ENCODE measurements at regions not wholly inside any gene's neighbourhood (a gene's known extent, or its start where the extent isn't known, plus 50 kb on each side); places are given as distances from the start of the nearest gene placed in this dataset.
"Not testable (repeated sequence)": the region's sequence is repeated elsewhere in the genome, so short reads cannot be mapped to it uniquely, and the experiment has no call there.

- TF ChIP-seq CTCF (IDR thresholded peaks at IDR 0.05): no peak
- TF ChIP-seq POLR2A (IDR thresholded peaks at IDR 0.05): no peak
- Histone ChIP-seq H3K9me3 (no peaks in the 10 kb centered on the region), H3K36me3 (no peaks in the 10 kb centered on the region), H3K4me1 (no peaks in the 10 kb centered on the region), H3K27me3 (no peaks in the 10 kb centered on the region), H3K27ac (no peak overlapping the region), H3K4me3 (no peak overlapping the region)
- DNase-seq: no peak
Measured at GRCh38 chr2:77862120-77862519, 339.9 kb upstream of the LRRTM4 start.

- no peak overlapping the region for H3K4me3 ChIP-seq
- no peak overlapping the region for H3K27ac ChIP-seq
- TF ChIP-seq CTCF (IDR thresholded peaks at IDR 0.05) (no peak), POLR2A (IDR thresholded peaks at IDR 0.05) (no peak)
- H3K36me3 ChIP-seq: no peaks in the 10 kb centered on the region
- H3K4me1 ChIP-seq: no peaks in the 10 kb centered on the region
- no peaks in the 10 kb centered on the region for H3K27me3 ChIP-seq
- H3K9me3 ChIP-seq: no peaks in the 10 kb centered on the region
- DNase-seq: no peak
Measured at GRCh38 chr2:77864426-77864825, 342.2 kb upstream of the LRRTM4 start.

- no peaks in the 10 kb centered on the region for H3K36me3 ChIP-seq
- no peaks in the 10 kb centered on the region for H3K9me3 ChIP-seq
- DNase-seq: no peak
Measured at GRCh38 chr2:77866661-77867060, 344.5 kb upstream of the LRRTM4 start.

GRCh38 chr2:77867146-77867545, 345.0 kb upstream of the LRRTM4 start:
- no peaks in the 10 kb centered on the region for H3K27me3 ChIP-seq
- no peak overlapping the region for H3K27ac ChIP-seq
- DNase-seq: no peak
- H3K4me1 ChIP-seq: no peaks in the 10 kb centered on the region
- TF ChIP-seq CTCF (IDR thresholded peaks at IDR 0.05): no peak
- no peaks in the 10 kb centered on the region for H3K36me3 ChIP-seq
- H3K9me3 ChIP-seq: no peaks in the 10 kb centered on the region
- no peak overlapping the region for H3K4me3 ChIP-seq

More at GRCh38 chr2:77866661-77867060, 344.5 kb upstream of the LRRTM4 start:
- H3K4me1 ChIP-seq: no peaks in the 10 kb centered on the region
- no peaks in the 10 kb centered on the region for H3K27me3 ChIP-seq
- H3K4me3 ChIP-seq: no peak overlapping the region
- TF ChIP-seq POLR2A (IDR thresholded peaks at IDR 0.05) (no peak), CTCF (IDR thresholded peaks at IDR 0.05) (no peak)
- H3K27ac ChIP-seq: no peak overlapping the region

GRCh38 chr2:77873506-77873905, 351.3 kb upstream of the LRRTM4 start:
- no peak for TF ChIP-seq POLR2A (IDR thresholded peaks at IDR 0.05)
- no peak for TF ChIP-seq CTCF (IDR thresholded peaks at IDR 0.05)

GRCh38 chr2:77900211-77900610, 378.0 kb upstream of the LRRTM4 start:
- not testable (repeated sequence) for H3K27ac ChIP-seq, H3K9me3 ChIP-seq, H3K27me3 ChIP-seq, H3K36me3 ChIP-seq, H3K4me3 ChIP-seq, H3K4me1 ChIP-seq, DNase-seq

More at GRCh38 chr2:77873506-77873905, 351.3 kb upstream of the LRRTM4 start:
- Histone ChIP-seq H3K27ac (no peak overlapping the region), H3K9me3 (no peaks in the 10 kb centered on the region), H3K27me3 (no peaks in the 10 kb centered on the region), H3K36me3 (no peaks in the 10 kb centered on the region), H3K4me1 (no peaks in the 10 kb centered on the region), H3K4me3 (no peak overlapping the region)
- no peak for DNase-seq
